Activated CD8-positive, alpha-beta T cell treated with anti-CD3 and anti-CD28 coated beads, Interleukin-2, amount 10 ng/mL, durations not matched to agents 7 days and 5 days (primary cell): ENCODE measurements at regions not wholly inside any gene's neighbourhood (a gene's known extent, or its start where the extent isn't known, plus 50 kb on each side); places are given as distances from the start of the nearest gene placed in this dataset.
"Not testable (repeated sequence)": the region's sequence is repeated elsewhere in the genome, so short reads cannot be mapped to it uniquely, and the experiment has no call there.

Experiments used
- ATAC-seq: fragments of 150-1000 bp; cut with Tn5 transposase; one replicate; pipeline ENCODE4 v1.10.0; 2021; ENCODE audit warnings: moderate library complexity
- CTCF ChIA-PET: fragments of 350-600 bp; sonication (Branson Sonifier 250); formaldehyde crosslinking; loops from one replicate; lab custom pipeline; 2021; ENCODE audit warnings: antibody characterized with exemption; lab: Charles Lee
- POLR2A ChIA-PET: fragments of 350-600 bp; sonication (Branson Sonifier 250); formaldehyde crosslinking; loops from one replicate; lab custom pipeline; 2021; ENCODE audit warnings: antibody characterized with exemption; lab: Charles Lee
- DNase-seq: peaks from one replicate; pipeline ENCODE4 v3.0.0-alpha.2; 2020
- H3K27ac Mint-ChIP-seq: one replicate; pipeline ENCODE4 v1.8.0; 2021; ENCODE audit warnings: mild to moderate bottlenecking, mixed read lengths
- H3K27me3 Mint-ChIP-seq: one replicate; pipeline ENCODE4 v1.8.0; 2021; ENCODE audit warnings: low read depth, mixed read lengths
- H3K36me3 Mint-ChIP-seq: one replicate; pipeline ENCODE4 v1.8.0; 2021; ENCODE audit warnings: low read depth, mixed read lengths
- H3K4me1 Mint-ChIP-seq: one replicate; pipeline ENCODE4 v1.8.0; 2021; ENCODE audit warnings: low read depth, mixed read lengths
- H3K4me3 Mint-ChIP-seq: one replicate; pipeline ENCODE4 v1.8.0; 2021; ENCODE audit warnings: mild to moderate bottlenecking, mixed read lengths
- H3K9me3 Mint-ChIP-seq: one replicate; pipeline ENCODE4 v1.8.0; 2022; ENCODE audit warnings: mixed read lengths; ENCODE audit not compliant: insufficient read depth

- H3K4me1 Mint-ChIP-seq, DNase-seq, H3K9me3 Mint-ChIP-seq, H3K27me3 Mint-ChIP-seq, CTCF ChIA-PET, ATAC-seq, H3K4me3 Mint-ChIP-seq, POLR2A ChIA-PET, H3K27ac Mint-ChIP-seq: not testable (repeated sequence)
- peaks cover 22% of the 10 kb centered on the region for H3K36me3 Mint-ChIP-seq
Observed at GRCh38 chr7:128592209-128592608, 79.9 kb upstream of the GARIN1A start.

- CTCF ChIA-PET, H3K4me3 Mint-ChIP-seq, H3K27me3 Mint-ChIP-seq, H3K27ac Mint-ChIP-seq, ATAC-seq, DNase-seq, H3K9me3 Mint-ChIP-seq, H3K4me1 Mint-ChIP-seq, POLR2A ChIA-PET: not testable (repeated sequence)
- H3K36me3 Mint-ChIP-seq: peaks cover 26% of the 10 kb centered on the region
Observed at GRCh38 chr7:128594061-128594460, 78.0 kb upstream of the GARIN1A start.

GRCh38 chr7:128596336-128597128 is 75.6 kb upstream of the GARIN1A start:
- CTCF ChIA-PET, ATAC-seq, H3K4me1 Mint-ChIP-seq, H3K4me3 Mint-ChIP-seq, H3K9me3 Mint-ChIP-seq, H3K27me3 Mint-ChIP-seq, DNase-seq, H3K27ac Mint-ChIP-seq, POLR2A ChIA-PET: not testable (repeated sequence)
- H3K36me3 Mint-ChIP-seq: peaks cover 34% of the 10 kb centered on the region

GRCh38 chr7:128598946-128599345 is 73.1 kb upstream of the GARIN1A start:
- CTCF ChIA-PET: interaction anchor here (1.2 kb wide), 1 partner anchor 10 kb away, joined by 4 read pairs; no protein-coding TSS in a partner anchor
- DNase-seq, ATAC-seq, H3K9me3 Mint-ChIP-seq, H3K27me3 Mint-ChIP-seq, H3K27ac Mint-ChIP-seq, H3K4me3 Mint-ChIP-seq, POLR2A ChIA-PET, H3K4me1 Mint-ChIP-seq: not testable (repeated sequence)
- H3K36me3 Mint-ChIP-seq: peaks cover 29% of the 10 kb centered on the region

GRCh38 chr7:128608678-128609421 is 63.2 kb upstream of the GARIN1A start:
- H3K27me3 Mint-ChIP-seq, H3K4me1 Mint-ChIP-seq, H3K9me3 Mint-ChIP-seq, H3K36me3 Mint-ChIP-seq, POLR2A ChIA-PET: not testable (repeated sequence)
- Mint-ChIP-seq H3K27ac (peak overlapping the region; percentile 93), H3K4me3 (peak overlapping the region; percentile 79)
- CTCF ChIA-PET: interaction anchor here (0.6 to 1.2 kb wide), 8 partner anchors 9 to 486 kb away, joined by 3 to 8 read pairs (median 4); no protein-coding TSS in a partner anchor
- ATAC-seq (peak; percentile 94), DNase-seq (peak; percentile 69)

GRCh38 chr7:128613366-128613765 is 58.7 kb upstream of the GARIN1A start:
- ATAC-seq, H3K9me3 Mint-ChIP-seq, H3K4me1 Mint-ChIP-seq, H3K4me3 Mint-ChIP-seq, H3K27ac Mint-ChIP-seq, H3K27me3 Mint-ChIP-seq, POLR2A ChIA-PET, DNase-seq: not testable (repeated sequence)
- peaks cover 16% of the 10 kb centered on the region for H3K36me3 Mint-ChIP-seq
- CTCF ChIA-PET: interaction anchor here (1.1 kb wide), 1 partner anchor 188 kb away, joined by 3 read pairs; no protein-coding TSS in a partner anchor

- H3K36me3 Mint-ChIP-seq: peaks cover 15% of the 10 kb centered on the region
- H3K9me3 Mint-ChIP-seq, H3K4me1 Mint-ChIP-seq, ATAC-seq, H3K27me3 Mint-ChIP-seq, DNase-seq, H3K4me3 Mint-ChIP-seq, H3K27ac Mint-ChIP-seq: not testable (repeated sequence)
- POLR2A ChIA-PET: interaction anchor here (1.0 kb wide), 1 partner anchor 248 kb away, joined by 3 read pairs; the partner anchor contains the start of gene ATP6V1F
- CTCF ChIA-PET: interaction anchor here (1.2 kb wide), 1 partner anchor 123 kb away, joined by 3 read pairs; no protein-coding TSS in a partner anchor
Observed at GRCh38 chr7:128614812-128615211, 57.3 kb upstream of the GARIN1A start.

GRCh38 chr7:128616799-128617198 is 55.3 kb upstream of the GARIN1A start:
- CTCF ChIA-PET, H3K27me3 Mint-ChIP-seq, POLR2A ChIA-PET, H3K4me1 Mint-ChIP-seq, ATAC-seq, H3K4me3 Mint-ChIP-seq, H3K9me3 Mint-ChIP-seq, DNase-seq, H3K27ac Mint-ChIP-seq: not testable (repeated sequence)
- peaks cover 19% of the 10 kb centered on the region for H3K36me3 Mint-ChIP-seq
